GM21367 (cell line): ENCODE measurements at regions not wholly inside any gene's neighbourhood (a gene's known extent, or its start where the extent isn't known, plus 50 kb on each side); places are given as distances from the start of the nearest gene placed in this dataset.

Experiments
- ATAC-seq: cut with Tn5 transposase; IDR thresholded peaks from one replicate; pipeline ENCODE4 v1.9.1; 2021; ENCODE audit not compliant: unreplicated experiment

DNA sequence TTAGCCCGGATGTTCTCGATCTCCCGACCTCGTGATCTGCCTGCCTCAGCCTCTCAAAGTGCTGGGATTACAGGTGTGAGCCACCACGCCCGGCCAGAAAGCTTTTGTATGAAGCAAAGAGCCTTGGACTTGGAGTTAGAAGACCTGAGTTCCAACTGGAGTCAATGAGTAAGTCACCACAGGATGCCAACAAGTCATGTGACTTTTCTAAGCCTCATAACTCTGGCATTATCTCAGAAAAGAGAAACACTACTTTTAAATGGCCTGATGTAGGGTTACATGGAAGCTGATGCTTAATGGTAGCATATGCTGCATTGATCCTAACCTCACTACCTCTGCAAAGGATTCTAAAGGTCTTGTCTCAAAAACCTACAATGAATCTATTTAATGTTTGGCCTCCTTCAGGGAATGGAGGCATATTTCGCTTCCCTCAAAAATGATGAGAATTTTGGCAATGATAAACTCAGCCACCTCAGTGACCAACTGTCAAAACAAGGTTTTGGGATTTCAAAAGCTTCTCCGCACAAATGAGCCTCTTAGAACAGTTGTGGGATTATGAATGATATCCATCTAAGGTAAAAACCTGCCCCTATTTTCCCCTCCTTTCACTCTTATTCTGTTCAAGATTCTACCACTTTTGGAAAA, 236.8 kb downstream of the ACTL7B start:
- no peak for ATAC-seq

DNA sequence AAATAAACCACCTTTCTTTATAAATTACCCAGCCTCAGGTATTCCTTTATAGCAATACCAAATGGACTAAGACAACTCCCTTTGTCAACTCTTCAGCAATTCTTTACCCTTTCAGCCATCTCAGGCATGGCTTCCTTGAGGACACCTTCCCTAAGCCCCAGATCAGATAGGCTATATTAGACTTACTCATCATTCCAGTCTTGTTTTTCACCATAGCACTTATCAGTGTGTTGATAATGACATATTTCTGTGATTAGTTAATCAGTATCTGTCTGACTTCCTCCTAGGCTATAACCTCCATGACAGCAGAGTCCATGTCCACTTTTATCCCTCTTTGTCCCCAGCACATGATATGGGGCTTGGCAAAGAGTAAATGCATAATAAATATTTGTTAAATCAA, 238.1 kb downstream of the ACTL7B start:
- no peak for ATAC-seq

DNA sequence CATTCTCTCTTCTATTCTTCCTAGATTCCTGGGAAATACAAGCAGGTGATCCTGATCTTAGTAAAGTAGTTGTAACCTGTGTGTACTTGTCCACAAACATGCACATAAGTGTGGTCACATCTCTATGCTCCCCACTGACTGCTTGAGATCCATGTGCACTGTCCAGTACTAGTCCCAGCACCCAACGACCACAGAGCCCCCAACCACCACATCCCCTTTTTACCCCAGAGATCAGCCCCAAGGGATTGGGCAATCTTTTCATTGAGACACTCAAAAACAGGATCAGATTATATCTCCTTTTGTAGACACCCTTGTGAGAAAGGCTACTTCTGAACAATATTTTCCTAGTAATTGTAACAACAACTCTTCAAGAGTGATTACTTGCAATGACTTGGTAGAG, 240.6 kb downstream of the ACTL7B start:
- ATAC-seq: no peak

DNA sequence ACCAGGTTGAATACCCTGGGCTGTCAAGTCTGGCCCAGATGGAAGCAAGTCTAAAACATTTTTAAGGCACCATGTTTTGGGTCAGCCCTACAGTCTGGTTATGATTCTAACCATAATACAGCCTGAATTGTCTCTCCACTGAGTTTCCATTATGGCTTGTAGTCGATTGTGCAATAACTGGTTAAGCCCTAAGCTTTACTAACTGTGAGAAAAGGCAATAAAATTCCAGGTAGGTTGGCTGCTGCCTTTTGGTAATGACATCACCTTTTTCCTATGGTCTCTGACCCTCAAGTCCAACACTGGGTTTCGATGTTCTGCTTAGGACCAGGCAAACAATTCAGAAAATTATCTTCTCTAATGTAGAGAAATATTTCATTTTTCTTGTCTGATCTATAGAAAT, 243.3 kb downstream of the ACTL7B start:
- ATAC-seq: no peak

DNA sequence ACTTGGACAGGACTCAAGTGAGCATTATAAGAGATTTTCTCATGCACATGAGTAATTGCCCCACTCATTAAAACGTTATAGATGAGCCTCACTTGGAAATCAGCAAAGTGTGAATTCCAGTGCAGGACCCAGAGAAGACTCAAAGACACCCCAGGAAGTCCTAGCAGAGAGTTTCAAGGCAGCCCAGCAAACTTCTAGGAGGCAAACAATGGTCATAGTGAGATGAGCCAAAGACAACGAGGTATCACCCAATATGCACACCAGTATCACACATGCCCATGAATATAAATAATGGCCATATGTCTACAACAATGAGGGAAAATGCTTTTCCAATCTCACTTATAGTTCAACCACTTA, 245.9 kb downstream of the ACTL7B start:
- ATAC-seq: no peak

DNA sequence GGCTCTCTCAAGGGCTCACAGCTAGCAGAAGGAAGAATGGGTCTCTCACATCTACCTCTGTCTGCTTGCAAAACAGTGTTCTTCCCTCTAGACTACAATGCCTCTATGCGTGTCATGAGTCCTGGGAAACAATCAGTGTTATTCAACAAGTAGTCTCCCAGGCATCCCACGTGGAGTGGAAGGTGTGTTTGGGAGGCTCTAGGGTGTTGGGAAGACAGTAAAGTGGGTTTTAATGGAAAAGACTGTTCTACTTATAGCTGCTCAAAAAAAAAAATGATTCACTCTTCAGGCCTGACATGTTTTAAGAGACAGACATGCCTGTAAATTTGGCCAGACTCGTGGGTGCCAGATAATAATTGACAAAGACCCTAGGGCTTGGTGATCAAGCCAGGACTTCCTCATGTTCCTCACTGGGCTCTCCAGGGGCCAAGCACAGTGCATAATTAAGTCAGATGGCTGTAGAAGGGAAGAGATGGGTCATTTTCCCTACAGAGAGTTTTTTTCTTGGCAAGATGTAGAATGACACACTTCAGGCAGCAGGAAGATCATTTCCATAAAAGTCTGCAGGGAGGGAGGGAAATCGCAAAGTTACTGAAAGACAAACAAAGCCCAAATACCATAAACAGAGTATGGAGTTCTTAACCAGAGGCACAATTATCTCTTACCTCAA, 246.4 kb downstream of the ACTL7B start:
- ATAC-seq: no peak

DNA sequence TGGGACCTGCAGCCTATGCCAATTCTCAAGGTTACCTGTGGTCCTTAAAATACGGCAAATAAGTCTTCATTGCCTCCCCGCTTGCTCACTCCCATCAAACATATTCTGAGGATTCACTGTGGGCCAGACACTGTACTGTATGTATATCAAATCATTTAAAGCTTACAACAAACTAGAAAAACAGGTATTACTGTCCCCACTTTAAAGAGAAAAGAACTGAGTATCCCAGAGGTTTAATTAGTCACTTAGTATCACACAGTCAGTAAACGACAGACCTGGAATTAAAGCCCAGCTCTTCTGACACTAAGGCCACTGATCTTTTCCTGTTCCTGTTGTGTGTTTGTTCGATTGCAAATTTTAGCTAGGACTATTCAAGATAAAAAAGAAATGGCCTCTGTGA, 248.2 kb downstream of the ACTL7B start:
- ATAC-seq: no peak

GRCh38 chr9:108606401-108606800, 249.4 kb downstream of the ACTL7B start:
- ATAC-seq: no peak

- ATAC-seq: no peak
These were observed 252.6 kb downstream of the ACTL7B start for GRCh38 chr9:108603141-108603540.

- ATAC-seq: no peak
These were observed 254.9 kb downstream of the ACTL7B start for GRCh38 chr9:108600896-108601295.

GRCh38 chr9:108599571-108599970, 256.2 kb downstream of the ACTL7B start:
- ATAC-seq: no peak

DNA sequence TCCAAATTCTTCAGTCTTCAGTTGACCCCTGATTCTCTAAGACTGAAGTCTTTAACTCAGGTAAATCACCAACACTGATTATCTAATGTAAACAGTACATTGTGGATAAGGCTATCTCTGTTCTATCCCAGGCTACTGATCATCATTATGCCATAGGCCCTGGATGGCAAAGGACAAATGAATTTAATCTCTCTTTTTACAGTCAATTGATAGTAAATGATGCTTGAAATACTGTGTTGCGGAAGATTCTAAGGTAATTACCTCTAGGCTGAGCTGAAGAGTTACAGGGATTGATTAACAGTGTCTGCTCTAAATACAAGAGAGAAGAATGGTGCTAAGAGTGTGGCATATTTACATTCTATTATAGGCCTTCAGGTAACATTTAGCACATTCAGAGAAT, 264.7 kb downstream of the ACTL7B start:
- no peak for ATAC-seq

GRCh38 chr9:108588246-108588645, 267.5 kb downstream of the ACTL7B start:
- no peak for ATAC-seq

- ATAC-seq: no peak
These were observed 269.2 kb downstream of the ACTL7B start for GRCh38 chr9:108586471-108587139.

DNA sequence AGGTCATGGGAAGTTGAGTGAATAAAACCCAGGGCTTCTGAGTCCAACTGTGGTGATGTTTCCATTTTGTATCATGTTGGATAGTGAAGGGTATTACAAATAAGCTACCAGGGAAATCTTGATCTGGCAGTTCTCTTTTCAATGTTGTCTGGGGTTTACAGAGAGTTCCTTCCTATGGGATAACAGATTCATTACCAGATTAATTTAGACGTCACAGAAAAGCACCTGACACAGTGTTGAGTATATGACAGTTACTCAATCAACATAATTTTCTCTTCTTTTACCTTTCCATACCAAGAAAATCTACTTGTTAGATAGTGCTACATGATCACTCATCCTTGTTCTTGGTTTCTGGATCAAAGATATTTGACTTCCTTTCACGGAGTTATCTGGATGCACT, 270.9 kb downstream of the ACTL7B start:
- no peak for ATAC-seq

DNA sequence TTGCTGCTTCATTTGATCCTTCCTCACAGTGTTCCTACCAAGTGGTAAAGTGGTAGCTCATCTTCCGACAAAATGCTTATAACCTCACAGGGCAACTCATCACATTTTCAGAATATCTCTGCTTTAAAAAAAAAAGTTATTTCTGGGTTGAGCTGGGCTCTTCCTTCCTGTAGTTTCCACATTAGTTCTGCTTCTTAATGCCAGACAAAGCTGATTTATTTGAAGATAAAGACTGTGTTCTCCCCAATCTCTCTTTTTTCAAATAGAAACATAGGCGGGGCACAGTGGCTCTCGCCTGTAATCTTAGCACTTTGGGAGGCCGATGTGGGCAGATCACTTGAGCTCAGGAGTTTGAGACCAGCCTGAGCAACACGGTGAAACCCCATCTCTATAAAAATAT, 273.1 kb downstream of the ACTL7B start:
- ATAC-seq: no peak

- ATAC-seq: no peak
These were observed 275.9 kb downstream of the ACTL7B start for GRCh38 chr9:108579757-108580439.

GRCh38 chr9:108575276-108575675, 280.5 kb downstream of the ACTL7B start:
- ATAC-seq: no peak

DNA sequence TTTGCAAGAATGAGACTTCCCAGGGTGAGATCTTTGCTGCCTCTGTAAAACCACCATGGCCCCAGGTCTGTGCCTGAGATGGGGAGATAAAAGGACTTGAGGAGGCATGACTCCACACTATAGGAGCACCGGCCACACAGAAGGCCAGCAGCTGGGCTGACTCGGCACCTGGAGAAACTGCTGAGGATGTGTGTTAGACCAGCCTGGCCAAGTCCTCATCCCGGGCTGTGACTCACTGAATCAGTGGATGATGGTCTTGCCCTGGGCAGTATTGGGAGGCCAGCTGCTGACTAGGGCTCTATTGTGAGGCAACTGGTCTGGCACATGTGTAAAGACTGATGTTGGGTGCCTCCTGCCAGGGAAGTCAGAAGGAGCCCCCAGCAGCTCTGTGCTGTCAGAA, 286.2 kb downstream of the ACTL7B start:
- ATAC-seq: no peak

GRCh38 chr9:108568093-108568492, 287.7 kb downstream of the ACTL7B start:
- no peak for ATAC-seq

DNA sequence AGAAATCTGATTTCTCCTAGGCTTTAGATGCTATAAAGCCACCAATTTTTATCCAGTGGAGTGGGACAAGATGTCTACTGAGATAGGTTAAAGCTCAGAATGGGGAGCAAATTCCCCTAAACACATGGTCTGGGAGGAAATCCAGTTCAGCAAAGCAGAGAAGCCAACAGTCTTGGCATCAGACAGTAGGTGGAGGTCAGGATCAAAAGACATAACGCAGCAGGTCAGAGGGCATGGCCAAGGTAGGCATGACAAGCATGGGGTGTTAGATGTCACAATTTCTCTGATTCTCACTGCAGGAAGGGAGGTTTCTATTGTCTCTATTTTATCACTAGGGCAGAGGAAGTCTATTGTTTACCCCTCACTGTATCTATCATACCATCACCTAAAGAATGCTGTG, 288.2 kb downstream of the ACTL7B start:
- ATAC-seq: no peak
